ENCODE measurements at regions not wholly inside any gene's neighbourhood (a gene's known extent, or its start where the extent isn't known, plus 50 kb on each side); places are given as distances from the start of the nearest gene placed in this dataset.

DNA sequence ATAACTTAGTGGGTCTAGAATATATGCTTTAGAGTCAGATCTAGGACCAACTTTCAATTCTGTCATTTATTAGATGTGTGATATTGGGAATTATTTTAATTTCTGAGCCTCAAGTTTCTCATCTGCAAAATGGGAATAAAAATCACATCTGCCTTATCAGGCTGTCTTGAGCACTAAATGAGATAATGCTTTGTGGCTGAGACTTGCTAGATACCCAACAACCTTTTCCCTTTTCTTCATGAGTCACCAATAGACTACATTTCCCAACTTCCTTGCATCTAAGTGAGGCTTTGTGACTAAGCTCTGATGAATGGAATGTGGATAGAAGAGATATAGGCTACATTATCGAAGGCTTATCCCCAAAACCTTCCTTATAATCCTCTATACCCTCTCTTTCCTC lies 220.7 kb upstream of the SESN3 start:
- no peak for FAIRE-seq
- no peak for DNase-seq (ENCODE audit: insufficient read length, low spot score)

DNA sequence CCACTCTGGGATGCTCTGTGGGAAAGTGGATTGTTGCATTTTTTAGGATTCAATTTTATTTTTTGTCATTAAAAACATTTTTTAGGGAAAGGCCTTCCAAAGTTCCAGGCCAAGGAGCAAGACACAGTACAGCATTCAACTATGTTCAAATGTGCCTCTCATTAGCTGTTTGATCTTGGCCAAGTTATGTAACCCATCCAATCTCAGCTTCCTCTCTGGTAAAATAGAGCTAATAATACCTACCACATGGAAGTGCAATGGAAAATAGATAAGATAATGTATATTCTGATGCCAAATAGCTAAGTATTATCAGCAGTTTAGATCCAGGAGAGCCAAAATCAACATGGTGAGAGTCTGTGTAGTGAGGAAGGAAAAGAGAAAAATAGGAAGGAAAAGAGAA lies 220.3 kb upstream of the SESN3 start:
- no peak for FAIRE-seq
- no peak for DNase-seq (ENCODE audit: insufficient read length, low spot score)

GRCh38 chr11:95450547-95451123 lies 219.6 kb upstream of the SESN3 start:
- FAIRE-seq = no peak

GRCh38 chr11:95445746-95446333 lies 214.8 kb upstream of the SESN3 start:
- no peak for DNase-seq (ENCODE audit: insufficient read length, low spot score)

More at GRCh38 chr11:95450547-95451123, 219.6 kb upstream of the SESN3 start:
- no peak for DNase-seq (ENCODE audit: insufficient read length, low spot score)

DNA sequence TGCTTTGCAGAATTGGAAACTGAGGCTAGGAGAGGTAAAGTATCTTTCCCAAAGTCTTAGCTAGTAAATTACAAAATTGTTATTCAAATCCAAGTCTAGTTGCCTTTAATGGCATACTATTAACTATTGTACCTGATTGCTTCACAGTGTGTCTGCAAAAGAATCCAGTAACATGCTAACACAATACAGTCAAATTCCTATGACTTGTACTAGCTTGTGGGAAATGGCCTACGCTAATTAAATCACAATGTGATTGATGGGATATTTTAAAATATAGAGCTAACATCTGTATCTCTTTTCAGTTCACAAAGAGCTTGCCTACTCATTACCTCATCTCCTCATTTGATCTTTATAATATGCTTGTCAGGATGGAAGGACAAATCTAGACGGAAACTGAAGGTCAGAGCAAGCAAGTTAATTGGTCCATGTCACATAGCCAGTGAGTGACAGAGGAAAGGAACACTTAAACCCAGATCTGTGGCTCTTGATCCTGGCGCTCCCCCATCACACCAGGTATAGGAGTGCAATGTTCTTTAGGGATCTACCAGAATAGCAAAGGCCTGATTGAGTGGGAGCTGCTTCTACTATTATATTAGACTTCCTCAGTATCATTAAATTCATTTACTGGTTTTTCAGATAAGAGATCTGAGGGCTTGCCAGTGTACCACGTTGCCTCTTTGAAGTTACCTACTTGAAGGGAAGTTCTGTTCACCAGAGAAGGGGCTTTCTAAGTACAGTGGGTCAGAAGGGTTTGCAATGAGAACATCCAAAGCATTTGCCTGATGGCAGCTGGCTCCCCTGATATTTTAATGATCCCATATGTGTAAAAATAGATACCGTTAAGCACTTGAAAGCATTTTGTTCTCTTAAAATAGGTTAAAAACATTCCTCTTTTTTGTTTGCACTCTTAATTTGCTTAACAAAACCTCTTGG lies 213.6 kb upstream of the SESN3 start:
- no peak for DNase-seq (ENCODE audit: insufficient read length, low spot score)
- FAIRE-seq = no peak

More at GRCh38 chr11:95445746-95446333, 214.8 kb upstream of the SESN3 start:
- FAIRE-seq = no peak

GRCh38 chr11:95443386-95443785 lies 212.4 kb upstream of the SESN3 start:
- no peak for FAIRE-seq
- DNase-seq (ENCODE audit: insufficient read length, low spot score) = no peak

GRCh38 chr11:95442531-95443050 lies 211.6 kb upstream of the SESN3 start:
- FAIRE-seq = no peak

DNA sequence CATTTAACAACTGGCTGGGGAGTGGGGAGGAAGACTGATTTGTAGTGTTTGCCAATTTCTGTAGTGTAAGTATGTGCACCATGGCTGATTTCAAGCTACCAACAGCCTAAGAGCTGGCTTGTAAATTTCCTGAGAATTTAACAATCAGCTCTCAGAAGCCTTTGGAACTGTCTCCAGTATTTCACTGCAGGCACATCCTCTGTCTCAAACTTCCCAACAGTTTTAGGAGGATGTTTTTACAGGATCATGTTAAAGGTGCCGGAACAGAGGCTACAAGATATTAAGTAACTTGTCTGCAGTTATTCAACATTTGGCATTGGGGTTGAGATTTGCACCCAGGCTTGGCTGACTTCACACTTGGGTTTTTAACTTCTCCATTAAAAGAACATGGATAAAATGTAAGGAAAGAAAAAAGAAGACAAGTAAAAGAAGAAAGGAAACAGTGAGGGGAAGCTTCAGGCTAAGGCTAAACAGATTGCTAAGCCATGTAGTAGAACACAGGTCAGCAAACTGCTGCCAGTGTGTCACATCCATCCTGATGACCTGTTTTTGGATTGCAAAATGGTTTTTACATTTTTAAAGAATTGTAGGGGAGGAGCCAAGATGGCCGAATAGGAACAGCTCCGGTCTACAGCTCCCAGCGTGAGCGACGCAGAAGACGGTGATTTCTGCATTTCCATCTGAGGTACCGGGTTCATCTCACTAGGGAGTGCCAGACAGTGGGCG lies 204.8 kb upstream of the SESN3 start:
- no peak for FAIRE-seq

More at GRCh38 chr11:95442531-95443050, 211.6 kb upstream of the SESN3 start:
- DNase-seq (ENCODE audit: insufficient read length, low spot score) = no peak

GRCh38 chr11:95435192-95435591 lies 204.2 kb upstream of the SESN3 start:
- DNase-seq (ENCODE audit: insufficient read length, low spot score) (no peak), FAIRE-seq (no peak)

More for the DNA sequence above, 204.8 kb upstream of the SESN3 start:
- DNase-seq (ENCODE audit: insufficient read length, low spot score) = no peak

- DNase-seq (ENCODE audit: insufficient read length, low spot score) (no peak), FAIRE-seq (no peak)
These were observed 203.6 kb upstream of the SESN3 start for GRCh38 chr11:95434489-95435057.

- no peak for FAIRE-seq
- DNase-seq (ENCODE audit: insufficient read length, low spot score) = no peak
These were observed 203.0 kb upstream of the SESN3 start for GRCh38 chr11:95434009-95434408.

DNA sequence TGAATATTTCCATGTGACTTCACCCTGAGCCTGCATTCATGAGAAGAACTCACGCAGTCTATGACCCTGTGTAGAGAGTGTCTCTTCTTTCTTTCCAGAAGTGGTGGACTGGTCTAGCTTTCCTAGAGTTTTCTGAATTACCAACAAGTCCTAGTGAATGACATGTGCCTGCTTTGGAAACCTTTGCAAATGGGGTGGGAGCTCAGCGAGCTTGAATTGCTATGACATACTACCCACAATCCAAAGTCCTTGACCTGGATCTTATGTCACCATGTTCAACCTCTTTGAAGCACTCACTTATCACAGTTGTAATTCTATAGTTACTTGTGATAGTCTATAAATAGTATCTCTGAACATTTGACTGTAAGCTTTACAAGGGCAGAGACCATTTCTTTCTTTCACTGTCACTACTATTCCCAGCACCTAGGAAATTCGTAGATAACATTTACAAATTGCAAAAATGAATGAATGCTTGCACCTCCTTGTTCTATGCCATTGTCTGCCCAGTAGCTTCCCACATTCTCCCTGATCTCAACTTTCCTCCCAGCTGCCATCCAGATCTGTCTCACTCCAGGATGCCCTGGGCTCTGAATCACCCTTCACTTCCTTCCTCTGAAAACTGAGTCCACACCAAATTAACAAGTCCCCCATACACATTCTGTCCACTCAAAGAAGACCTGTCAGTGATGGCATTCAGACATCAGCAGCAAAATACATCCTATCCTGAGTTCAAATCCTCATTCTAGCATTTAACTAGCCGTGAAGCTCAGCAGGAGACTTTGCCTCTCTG lies 201.9 kb upstream of the SESN3 start:
- no peak for DNase-seq (ENCODE audit: insufficient read length, low spot score)
- FAIRE-seq = no peak

- DNase-seq (ENCODE audit: insufficient read length, low spot score) (no peak), FAIRE-seq (no peak)
These were observed 198.4 kb upstream of the SESN3 start for GRCh38 chr11:95429376-95429907.

DNA sequence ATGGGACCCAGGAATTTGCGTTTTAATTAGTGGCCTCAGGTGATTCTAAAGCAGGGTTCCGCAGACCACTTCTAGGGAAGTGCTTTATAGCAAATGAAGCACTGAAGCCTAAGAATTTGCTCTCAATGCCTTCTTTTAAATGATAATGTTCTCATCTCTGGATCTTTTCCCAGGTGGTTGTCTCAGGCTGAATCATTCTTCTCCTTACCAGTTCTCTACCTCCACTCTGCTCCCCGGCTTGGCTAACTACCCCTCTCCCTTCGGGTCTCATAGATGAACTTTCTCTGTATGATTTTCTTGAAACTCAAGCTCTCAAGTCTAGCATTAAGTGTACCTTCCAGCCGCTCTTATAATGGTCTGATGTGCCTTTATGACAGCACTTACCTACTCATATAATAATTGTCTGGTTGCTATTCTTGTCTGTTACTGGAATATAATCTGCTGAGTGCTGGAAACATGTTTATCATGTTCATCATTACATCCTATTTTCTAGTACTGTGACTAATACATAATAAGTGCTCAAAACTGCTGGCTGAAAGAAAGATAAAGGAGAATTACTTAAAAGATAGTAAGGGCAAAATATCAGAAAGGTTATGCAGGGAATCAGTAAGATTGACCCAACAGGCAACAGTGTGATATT lies 195.9 kb upstream of the SESN3 start:
- FAIRE-seq = no peak

GRCh38 chr11:95419915-95420314 lies 188.9 kb upstream of the SESN3 start:
- DNase-seq (ENCODE audit: insufficient read length, low spot score) (no peak), FAIRE-seq (no peak)

More for the DNA sequence above, 195.9 kb upstream of the SESN3 start:
- DNase-seq (ENCODE audit: insufficient read length, low spot score) = no peak

GRCh38 chr11:95418916-95419315 lies 187.9 kb upstream of the SESN3 start:
- FAIRE-seq (no peak), DNase-seq (ENCODE audit: insufficient read length, low spot score) (no peak)

DNA sequence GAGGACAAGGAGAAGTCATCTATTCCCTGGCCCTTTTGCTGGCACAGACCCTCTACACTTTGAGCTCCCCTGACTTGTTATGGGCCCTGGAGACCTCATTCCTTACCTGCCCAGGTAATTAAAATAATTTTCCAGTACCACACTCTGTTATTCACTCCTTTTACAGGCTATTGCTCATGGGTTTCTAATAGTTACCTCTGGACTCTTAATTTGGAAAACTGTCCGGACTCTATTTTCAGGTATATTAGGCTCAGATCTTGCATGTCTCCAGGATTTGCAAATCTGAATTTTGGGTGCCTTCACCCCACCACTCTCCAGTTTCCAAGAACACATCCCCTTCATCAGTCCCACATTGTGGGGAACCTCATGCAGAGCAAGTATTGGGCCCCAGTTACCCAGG lies 186.8 kb upstream of the SESN3 start:
- no peak for FAIRE-seq
- no peak for DNase-seq (ENCODE audit: insufficient read length, low spot score)

DNA sequence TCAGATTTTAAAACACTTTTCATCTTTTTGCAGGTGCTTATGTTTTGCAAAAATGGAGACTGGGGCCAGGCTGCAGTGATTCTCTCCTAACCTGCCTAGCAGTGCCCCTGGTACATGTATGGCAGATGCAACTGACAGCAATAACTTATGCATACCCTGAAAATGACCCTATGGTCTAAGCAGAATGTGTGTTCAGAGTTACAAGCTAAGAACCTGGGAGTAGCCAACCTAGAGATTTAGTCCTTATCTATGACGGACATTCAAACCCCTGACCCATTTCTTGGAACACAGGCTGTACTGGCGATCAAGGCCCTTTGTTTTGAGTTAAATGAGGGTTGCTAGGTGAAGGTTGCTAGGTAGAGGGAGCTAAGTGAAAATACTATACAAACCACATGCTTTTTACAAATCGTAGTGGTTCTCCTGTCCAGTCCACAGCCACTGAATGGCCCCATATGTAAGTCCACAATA lies 184.9 kb upstream of the SESN3 start:
- no peak for FAIRE-seq

GRCh38 chr11:95414217-95414616 lies 183.2 kb upstream of the SESN3 start:
- no peak for DNase-seq (ENCODE audit: insufficient read length, low spot score)
- FAIRE-seq = no peak

More for the DNA sequence above, 184.9 kb upstream of the SESN3 start:
- no peak for DNase-seq (ENCODE audit: insufficient read length, low spot score)
